ENCODE measurements at regions not wholly inside any gene's neighbourhood (a gene's known extent, or its start where the extent isn't known, plus 50 kb on each side); places are given as distances from the start of the nearest gene placed in this dataset.

DNA sequence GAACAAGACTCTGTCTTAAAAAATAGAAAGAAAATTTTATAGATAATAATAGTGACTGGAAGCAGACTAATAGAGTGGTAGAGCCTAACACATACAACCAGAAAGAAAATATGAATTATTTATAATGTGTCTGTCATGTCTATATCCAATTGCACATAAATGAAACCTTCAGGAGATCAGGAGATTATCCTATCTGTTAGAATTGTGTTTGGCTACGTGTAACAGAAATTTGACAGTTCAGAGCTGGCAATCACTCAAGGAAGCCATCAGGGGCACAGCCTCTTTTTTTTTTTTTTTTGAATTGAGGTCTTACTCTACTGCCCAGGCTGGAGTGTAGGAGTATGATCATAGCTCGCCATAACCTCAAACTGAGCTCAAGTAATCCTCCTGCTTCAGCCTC, 157.2 kb downstream of the TGFB2 start:
- TF ChIP-seq POLR2A (IDR thresholded peaks at IDR 0.05; ENCODE audit: low read length) (no peak), GATA1 (IDR thresholded peaks at IDR 0.05; ENCODE audit: low read depth, low read length) (no peak)
